ENCODE measurements at regions not wholly inside any gene's neighbourhood (a gene's known extent, or its start where the extent isn't known, plus 50 kb on each side); places are given as distances from the start of the nearest gene placed in this dataset.

GRCh38 chr2:104788742-104789455, 65.0 kb upstream of the POU3F3 start:
- 47% methylated on average over 16 of the region's 16 CpGs for WGBS (ENCODE audit: low lambda C conversion rate)
- no peaks in the 10 kb centered on the region for H3K9me2 ChIP-seq
- TF ChIP-seq RCOR1 (IDR thresholded peaks at IDR 0.05; ENCODE audit: low read length) (no peak), MEF2A (IDR thresholded peaks at IDR 0.05; ENCODE audit: borderline replicate concordance, low read depth) (no peak), RXRA (IDR thresholded peaks at IDR 0.05; ENCODE audit: borderline replicate concordance, low read depth) (no peak), SMC3 (IDR thresholded peaks at IDR 0.05; ENCODE audit: low read depth, low read length) (no peak), NRF1 (IDR thresholded peaks at IDR 0.05; ENCODE audit: low read depth, low read length) (no peak), MAX (IDR thresholded peaks at IDR 0.05; ENCODE audit: low read depth) (no peak), GABPA (IDR thresholded peaks at IDR 0.05; ENCODE audit: low read depth) (no peak), FOXJ3 (CRISPR knock-in tag; IDR thresholded peaks at IDR 0.05) (no peak), FOSL2 (IDR thresholded peaks at IDR 0.05; ENCODE audit: borderline replicate concordance, low read depth) (no peak), TCF12 (IDR thresholded peaks at IDR 0.05) (no peak), JUND (IDR thresholded peaks at IDR 0.05) (no peak), USF2 (IDR thresholded peaks at IDR 0.05; ENCODE audit: borderline replicate concordance, low read depth, low read length) (no peak)
- no peak overlapping the region for H3K4me3 ChIP-seq (ENCODE audit: low read depth in 2 of 2, low read length in 1 of 2)
- no peak overlapping the region for H3K27ac ChIP-seq (ENCODE audit: low read depth in 2 of 2, low read length in 1 of 2)
- H3K79me2 ChIP-seq (ENCODE audit: insufficient read depth): no peaks in the 10 kb centered on the region
- no peaks in the 10 kb centered on the region for H4K20me1 ChIP-seq (ENCODE audit: insufficient read depth)
- CTCF ChIA-PET: no interaction called here
- H3K4me1 ChIP-seq (ENCODE audit: control insufficient read depth in 1 of 2, insufficient read depth in 2 of 2, low read depth in 1 of 2, low read length in 1 of 2): no peaks in the 10 kb centered on the region
- H2AFZ ChIP-seq (ENCODE audit: low read depth): no peak overlapping the region
- no peak overlapping the region for H3K4me2 ChIP-seq
- no peak overlapping the region for H3K9ac ChIP-seq
- no peaks in the 10 kb centered on the region for H3K27me3 ChIP-seq (ENCODE audit: insufficient read depth)
- H3F3A ChIP-seq (replicated peaks; ENCODE audit: insufficient read depth): no peaks in the 10 kb centered on the region
- POLR2A ChIA-PET: no interaction called here
- no peaks in the 10 kb centered on the region for H3K36me3 ChIP-seq (replicated peaks in 1 of 2; ENCODE audit: control insufficient read depth in 1 of 2, insufficient read depth in 2 of 2, low read length in 1 of 2)
- no peak for DNase-seq
- no peaks in the 10 kb centered on the region for H3K9me3 ChIP-seq

GRCh38 chr2:104790100-104790811, 63.7 kb upstream of the POU3F3 start:
- no peaks in the 10 kb centered on the region for H3K4me1 ChIP-seq (ENCODE audit: control insufficient read depth in 1 of 2, insufficient read depth in 2 of 2, low read depth in 1 of 2, low read length in 1 of 2)
- no peak for DNase-seq
- ChIA-PET CTCF (no interaction called here), POLR2A (no interaction called here)
- no peak overlapping the region for H3K9ac ChIP-seq
- H3K79me2 ChIP-seq (ENCODE audit: insufficient read depth): no peaks in the 10 kb centered on the region
- no peaks in the 10 kb centered on the region for H3K36me3 ChIP-seq (replicated peaks in 1 of 2; ENCODE audit: control insufficient read depth in 1 of 2, insufficient read depth in 2 of 2, low read length in 1 of 2)
- WGBS (ENCODE audit: low lambda C conversion rate): 40% methylated on average over 17 of the region's 18 CpGs
- no peaks in the 10 kb centered on the region for H3K9me3 ChIP-seq
- no peak overlapping the region for H3K27ac ChIP-seq (ENCODE audit: low read depth in 2 of 2, low read length in 1 of 2)
- no peaks in the 10 kb centered on the region for H4K20me1 ChIP-seq (ENCODE audit: insufficient read depth)
- no peaks in the 10 kb centered on the region for H3F3A ChIP-seq (replicated peaks; ENCODE audit: insufficient read depth)
- H3K27me3 ChIP-seq (ENCODE audit: insufficient read depth): no peaks in the 10 kb centered on the region
- no peak overlapping the region for H3K4me3 ChIP-seq (ENCODE audit: low read depth in 2 of 2, low read length in 1 of 2)
- no peak overlapping the region for H2AFZ ChIP-seq (ENCODE audit: low read depth)
- no peak overlapping the region for H3K4me2 ChIP-seq
- H3K9me2 ChIP-seq: no peaks in the 10 kb centered on the region
- TF ChIP-seq NRF1 (IDR thresholded peaks at IDR 0.05; ENCODE audit: low read depth, low read length) (no peak), JUND (IDR thresholded peaks at IDR 0.05) (no peak), ELF1 (IDR thresholded peaks at IDR 0.05) (no peak), POLR2AphosphoS5 (IDR thresholded peaks at IDR 0.05; ENCODE audit: low read depth, low read length) (no peak), PBX3 (IDR thresholded peaks at IDR 0.05) (no peak), MEF2A (IDR thresholded peaks at IDR 0.05; ENCODE audit: borderline replicate concordance, low read depth) (no peak), RXRA (IDR thresholded peaks at IDR 0.05; ENCODE audit: borderline replicate concordance, low read depth) (no peak), MAX (IDR thresholded peaks at IDR 0.05; ENCODE audit: low read depth) (no peak), REST (IDR thresholded peaks at IDR 0.05; ENCODE audit: low read depth, low read length) (no peak), TAF1 (IDR thresholded peaks at IDR 0.05; ENCODE audit: borderline replicate concordance, low read depth, low read length) (no peak), FOXM1 (IDR thresholded peaks at IDR 0.05; ENCODE audit: low read depth) (no peak), EZH2phosphoT487 (IDR thresholded peaks at IDR 0.05; ENCODE audit: borderline replicate concordance, low read depth) (no peak)
